Endothelial cell of umbilical vein (primary cell): ENCODE measurements at regions not wholly inside any gene's neighbourhood (a gene's known extent, or its start where the extent isn't known, plus 50 kb on each side); places are given as distances from the start of the nearest gene placed in this dataset.

Experiments used
- BruUV-seq: library from RNA; stranded (reverse); fragments of 400-500 nt; replicated peaks from 2 replicates; lab custom pipeline; 2021; lab: Mats Ljungman, UMichigan
- CTCF ChIA-PET: fragments of 300-600, 350-600 bp; sonication (Branson Sonifier 250); formaldehyde crosslinking; loops from one replicate; lab custom pipeline; 2021; ENCODE audit warnings: antibody characterized with exemption, inconsistent platforms; lab: Charles Lee
- POLR2A ChIA-PET: fragments of 300-600, 350-600 bp; sonication (Branson Sonifier 250); formaldehyde crosslinking; loops from one replicate; lab custom pipeline; 2021; ENCODE audit warnings: antibody characterized with exemption, inconsistent platforms; lab: Charles Lee
- DNase-seq: peaks from one replicate; pipeline ENCODE4 v3.0.0-alpha.2; 2011; ENCODE audit warnings: low read depth, low spot score
- FAIRE-seq: peaks from 2 replicates; lab custom pipeline; 2011; peaks lifted over from hg19 to GRCh38; lab: Jason Lieb, UNC
- H2AFZ ChIP-seq: 2 replicates; pipeline ENCODE4 v1.6.0; 2012; ENCODE audit warnings: low read depth, low read length, control low read depth, inconsistent platforms
- H3K27ac ChIP-seq: 2 replicates; pipeline ENCODE4 v1.5.1; 2011; ENCODE audit warnings: low read depth, mild to moderate bottlenecking, control low read depth, low read length, moderate library complexity; ENCODE audit not compliant: insufficient read depth
- H3K27me3 ChIP-seq, 2 experiments: 2 replicates each; pipeline versions ENCODE4 v1.6.0 to v1.6.1; 2011; ENCODE audit warnings: low read length in 2 of 2, mixed read lengths in 1 of 2; ENCODE audit not compliant: control insufficient read depth in 2 of 2, insufficient read depth in 2 of 2
- H3K36me3 ChIP-seq, 2 experiments: 2 replicates in 1 of 2; 3 replicates in 1 of 2; pipeline ENCODE4 v1.5.1; 2011; ENCODE audit warnings: low read length in 2 of 2, mild to moderate bottlenecking in 1 of 2, moderate library complexity in 1 of 2; ENCODE audit not compliant: control insufficient read depth in 2 of 2, insufficient read depth in 2 of 2; ENCODE audit errors: extremely low read depth in 1 of 2
- H3K4me1 ChIP-seq: 3 replicates; pipeline ENCODE4 v1.5.1; 2011; ENCODE audit warnings: mild to moderate bottlenecking, low read length; ENCODE audit not compliant: control insufficient read depth, insufficient read depth; ENCODE audit errors: extremely low read depth
- H3K4me2 ChIP-seq: 2 replicates; pipeline ENCODE4 v1.6.1; 2011; ENCODE audit warnings: low read length, control low read depth, mixed read lengths; ENCODE audit not compliant: insufficient read depth
- H3K4me3 ChIP-seq, 3 experiments: fragments of 200-600 bp in 1 of 3; sonication (generic), shearing (Covaris generic) in 1 of 3; replicated peaks in 1 of 3; 2 replicates each; pipeline ENCODE4 v1.5.1; 2011 to 2016; ENCODE audit warnings: control low read depth in 3 of 3, low read length in 3 of 3, mild to moderate bottlenecking in 2 of 3, inconsistent platforms in 1 of 3, low read depth in 1 of 3, moderate library complexity in 1 of 3; ENCODE audit not compliant: insufficient read depth in 1 of 3
- H3K79me2 ChIP-seq: 2 replicates; pipeline ENCODE4 v1.6.0; 2012; ENCODE audit warnings: low read length, inconsistent platforms; ENCODE audit not compliant: control insufficient read depth, insufficient read depth
- H3K9ac ChIP-seq: replicated peaks from 2 replicates; pipeline ENCODE3; 2011; ENCODE audit warnings: low read length, control low read depth; ENCODE audit not compliant: insufficient read depth; ENCODE audit errors: extremely low read depth
- H3K9me1 ChIP-seq: replicated peaks from 3 replicates; pipeline ENCODE4 v1.6.0; 2011; ENCODE audit warnings: mild to moderate bottlenecking, low read length; ENCODE audit not compliant: control insufficient read depth, insufficient read depth; ENCODE audit errors: extremely low read depth
- H3K9me3 ChIP-seq: replicated peaks from 2 replicates; pipeline ENCODE4 v1.5.1; 2012; ENCODE audit warnings: low read length, inconsistent platforms; ENCODE audit not compliant: control insufficient read depth, insufficient read depth
- H4K20me1 ChIP-seq: replicated peaks from 2 replicates; pipeline ENCODE3; 2011; ENCODE audit warnings: mild to moderate bottlenecking, low read length; ENCODE audit not compliant: control insufficient read depth, insufficient read depth; ENCODE audit errors: extremely low read depth
- CTCF ChIP-seq, 2 donors: IDR thresholded peaks; 1 replicate in 1 of 2; 2 replicates in 1 of 2; pipeline ENCODE4 v1.5.1; 2011; ENCODE audit warnings: low read length in 2 of 2, mild to moderate bottlenecking in 2 of 2, moderate library complexity in 2 of 2, control low read depth in 1 of 2, inconsistent platforms in 1 of 2, low read depth in 1 of 2; ENCODE audit not compliant: insufficient read depth in 1 of 2; ENCODE audit errors: extremely low read depth in 1 of 2
- EZH2 ChIP-seq: IDR thresholded peaks from 2 replicates; pipeline ENCODE4 v1.6.1; 2012; ENCODE audit warnings: borderline replicate concordance, low read depth, mild to moderate bottlenecking, moderate library complexity, low read length, inconsistent platforms; ENCODE audit not compliant: severe bottlenecking
- FOS ChIP-seq: IDR thresholded peaks from 2 replicates; pipeline ENCODE4 v1.6.1; 2011; ENCODE audit warnings: mild to moderate bottlenecking, low read length, moderate library complexity, borderline replicate concordance; ENCODE audit not compliant: insufficient read depth
- GATA2 ChIP-seq: IDR thresholded peaks from 2 replicates; pipeline ENCODE4 v1.7.0; 2011; ENCODE audit warnings: low read depth, mild to moderate bottlenecking, moderate library complexity, mixed read lengths, low read length; ENCODE audit not compliant: insufficient read length, insufficient read depth
- JUN ChIP-seq: IDR thresholded peaks from 2 replicates; pipeline ENCODE4 v1.6.1; 2011; ENCODE audit warnings: borderline replicate concordance, low read depth; ENCODE audit not compliant: insufficient read length, insufficient read depth
- MAX ChIP-seq: IDR thresholded peaks from 2 replicates; pipeline ENCODE4 v1.6.1; 2011; ENCODE audit not compliant: insufficient read depth, insufficient read length
- MYC ChIP-seq: IDR thresholded peaks from one replicate; pipeline ENCODE4 v1.6.1; 2011; ENCODE audit warnings: mild to moderate bottlenecking, low read depth, low read length
- POLR2A ChIP-seq: IDR thresholded peaks from 2 replicates; pipeline ENCODE4 v1.6.1; 2012; ENCODE audit warnings: low read depth, mild to moderate bottlenecking, control low read depth, low read length
- POLR2AphosphoS5 ChIP-seq: IDR thresholded peaks from 2 replicates; pipeline ENCODE4 v1.6.1; 2012; ENCODE audit warnings: low read depth, mild to moderate bottlenecking, control low read depth, low read length, moderate library complexity; ENCODE audit not compliant: insufficient read depth
- dilution Hi-C: fragments of 300-500 bp; cut with MboI; formaldehyde crosslinking; loops from one replicate; pipeline ENCODE4 v1.15.0; 2019; ENCODE audit warnings: low sequenced_read_pairs; ENCODE audit not compliant: extremely low pct_ligation_motif_present
- intact Hi-C: fragments of 100-400 bp; cut with micrococcal nuclease; formaldehyde crosslinking; loops from one replicate; pipeline ENCODE4 v1.10.0; 2022

GRCh38 chr9:16277471-16277960 is 593.0 kb downstream of the BNC2 start:
- Histone ChIP-seq H3K27ac (no peak overlapping the region), H3K4me2 (no peak overlapping the region), H2AFZ (no peak overlapping the region), H3K79me2 (no peaks in the 10 kb centered on the region), H3K9ac (no peak overlapping the region), H3K9me1 (no peaks in the 10 kb centered on the region), H3K9me3 (no peaks in the 10 kb centered on the region), H3K27me3 (no peaks in the 10 kb centered on the region), H3K4me3 (no peak overlapping the region), H3K36me3 (no peaks in the 10 kb centered on the region), H4K20me1 (no peaks in the 10 kb centered on the region), H3K4me1 (no peaks in the 10 kb centered on the region)
- DNase-seq (no peak), FAIRE-seq (no peak)
- intact Hi-C loops, result no loop called here
- POLR2A ChIA-PET, result no interaction called here
- no peak for TF ChIP-seq CTCF (IDR thresholded peaks at IDR 0.05; ENCODE audit: extremely low read depth in 1 of 2, insufficient read depth in 1 of 2, low read depth in 1 of 2, low read length in 2 of 2)
- no peak for TF ChIP-seq MYC
- TF ChIP-seq POLR2AphosphoS5, result no peak
- TF ChIP-seq GATA2, result no peak
- TF ChIP-seq FOS, result no peak
- no peak for TF ChIP-seq JUN
- no peak for TF ChIP-seq EZH2
- TF ChIP-seq MAX, result no peak
- no peak for TF ChIP-seq POLR2A
- CTCF ChIA-PET, result no interaction called here
- BruUV-seq, result no TSS peak
- dilution Hi-C loops, result no loop called here
